ENCODE measurements at regions not wholly inside any gene's neighbourhood (a gene's known extent, or its start where the extent isn't known, plus 50 kb on each side); places are given as distances from the start of the nearest gene placed in this dataset.

- intact Hi-C loops (cut with micrococcal nuclease; ENCODE audit: unreplicated experiment): no loop called here
- H3K27ac ChIP-seq (ENCODE audit: low read depth, low read length, poor library complexity, severe bottlenecking): no peak overlapping the region
- H3K4me1 ChIP-seq (ENCODE audit: insufficient read depth, low read length, poor library complexity, severe bottlenecking): no peaks in the 10 kb centered on the region
- POLR2A ChIA-PET (ENCODE audit: low non-redundant PET): no interaction called here
- CTCF ChIA-PET: no interaction called here
- BruUV-seq (replicated peaks): no TSS peak
- H3K9me3 ChIP-seq (ENCODE audit: low read depth, low read length, poor library complexity, severe bottlenecking): no peaks in the 10 kb centered on the region
- no peak for DNase-seq (ENCODE audit: low spot score)
- H3K36me3 ChIP-seq (ENCODE audit: insufficient read depth, low read length, poor library complexity, severe bottlenecking): no peaks in the 10 kb centered on the region
- TF ChIP-seq EZH2 (IDR thresholded peaks at IDR 0.05; ENCODE audit: borderline replicate concordance, low read depth, low read length, poor library complexity, severe bottlenecking) (no peak), CTCF (conservative IDR thresholded peaks at IDR 0.05; ENCODE audit: low read depth, low read length) (no peak)
- H3K4me3 ChIP-seq (ENCODE audit: low read depth, low read length, poor library complexity, severe bottlenecking): no peak overlapping the region
- no peaks in the 10 kb centered on the region for H3K27me3 ChIP-seq (replicated peaks; ENCODE audit: insufficient read depth, low read depth, low read length, poor library complexity)
These were observed 251.8 kb upstream of the SUCLG2 start for GRCh38 chr3:67906261-67906660.

- intact Hi-C loops (cut with micrococcal nuclease; ENCODE audit: unreplicated experiment): no loop called here
- no peak for TF ChIP-seq EZH2 (IDR thresholded peaks at IDR 0.05; ENCODE audit: borderline replicate concordance, low read depth, low read length, poor library complexity, severe bottlenecking)
- no peak for TF ChIP-seq CTCF (conservative IDR thresholded peaks at IDR 0.05; ENCODE audit: low read depth, low read length)
- H3K4me1 ChIP-seq (ENCODE audit: insufficient read depth, low read length, poor library complexity, severe bottlenecking): no peaks in the 10 kb centered on the region
- ChIA-PET POLR2A (ENCODE audit: low non-redundant PET) (no interaction called here), CTCF (no interaction called here)
- BruUV-seq (replicated peaks): no TSS peak
- no peak overlapping the region for H3K4me3 ChIP-seq (ENCODE audit: low read depth, low read length, poor library complexity, severe bottlenecking)
- H3K36me3 ChIP-seq (ENCODE audit: insufficient read depth, low read length, poor library complexity, severe bottlenecking): no peaks in the 10 kb centered on the region
- no peaks in the 10 kb centered on the region for H3K9me3 ChIP-seq (ENCODE audit: low read depth, low read length, poor library complexity, severe bottlenecking)
- DNase-seq (ENCODE audit: low spot score): no peak
- H3K27ac ChIP-seq (ENCODE audit: low read depth, low read length, poor library complexity, severe bottlenecking): no peak overlapping the region
- no peaks in the 10 kb centered on the region for H3K27me3 ChIP-seq (replicated peaks; ENCODE audit: insufficient read depth, low read depth, low read length, poor library complexity)
These were observed 247.3 kb upstream of the SUCLG2 start for GRCh38 chr3:67901681-67902080.

GRCh38 chr3:67898916-67899315 is 244.5 kb upstream of the SUCLG2 start:
- POLR2A ChIA-PET (ENCODE audit: low non-redundant PET): no interaction called here

More at GRCh38 chr3:67898916-67899315, 244.5 kb upstream of the SUCLG2 start:
- no peaks in the 10 kb centered on the region for H3K9me3 ChIP-seq (ENCODE audit: low read depth, low read length, poor library complexity, severe bottlenecking)
- BruUV-seq (replicated peaks): no TSS peak
- H3K4me1 ChIP-seq (ENCODE audit: insufficient read depth, low read length, poor library complexity, severe bottlenecking): no peaks in the 10 kb centered on the region
- no peak overlapping the region for H3K4me3 ChIP-seq (ENCODE audit: low read depth, low read length, poor library complexity, severe bottlenecking)
- no peaks in the 10 kb centered on the region for H3K36me3 ChIP-seq (ENCODE audit: insufficient read depth, low read length, poor library complexity, severe bottlenecking)
- H3K27ac ChIP-seq (ENCODE audit: low read depth, low read length, poor library complexity, severe bottlenecking): no peak overlapping the region
- intact Hi-C loops (cut with micrococcal nuclease; ENCODE audit: unreplicated experiment): no loop called here
- DNase-seq (ENCODE audit: low spot score): no peak
- CTCF ChIA-PET: no interaction called here
- no peaks in the 10 kb centered on the region for H3K27me3 ChIP-seq (replicated peaks; ENCODE audit: insufficient read depth, low read depth, low read length, poor library complexity)
- no peak for TF ChIP-seq CTCF (conservative IDR thresholded peaks at IDR 0.05; ENCODE audit: low read depth, low read length)
- TF ChIP-seq EZH2 (IDR thresholded peaks at IDR 0.05; ENCODE audit: borderline replicate concordance, low read depth, low read length, poor library complexity, severe bottlenecking): no peak
